Medulla oblongata (tissue), 1 donor: ENCODE measurements at regions not wholly inside any gene's neighbourhood (a gene's known extent, or its start where the extent isn't known, plus 50 kb on each side); places are given as distances from the start of the nearest gene placed in this dataset.
A peak's percentile ranks its signal among the peaks of the same experiment; 100 is the strongest.
"Not testable (repeated sequence)": the region's sequence is repeated elsewhere in the genome, so short reads cannot be mapped to it uniquely, and the experiment has no call there.

Source experiments
- DNase-seq: peaks from one replicate; pipeline ENCODE4 v3.0.0-alpha.2; 2015; ENCODE audit errors: extremely low spot score

DNA sequence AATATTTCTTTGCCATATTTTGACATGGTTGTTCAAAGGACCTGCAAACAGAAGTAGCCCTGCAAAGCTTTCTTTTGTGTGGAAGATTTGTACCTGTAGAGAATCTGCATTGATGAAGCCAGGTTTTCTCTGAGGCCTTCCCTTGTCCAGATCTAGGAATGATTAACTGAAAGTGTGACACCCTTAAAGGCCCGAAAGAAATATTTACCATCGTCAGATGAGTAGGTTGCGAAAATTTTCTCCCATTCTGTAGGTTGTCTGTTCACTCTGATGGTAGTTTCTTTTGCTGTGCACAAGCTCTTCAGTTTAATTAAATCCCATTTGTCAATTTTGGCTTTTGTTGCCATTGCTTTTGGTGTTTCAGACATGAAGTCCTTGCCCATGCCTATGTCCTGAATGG lies 439.0 kb downstream of the SMARCA1 start:
- not testable (repeated sequence) for DNase-seq

DNA sequence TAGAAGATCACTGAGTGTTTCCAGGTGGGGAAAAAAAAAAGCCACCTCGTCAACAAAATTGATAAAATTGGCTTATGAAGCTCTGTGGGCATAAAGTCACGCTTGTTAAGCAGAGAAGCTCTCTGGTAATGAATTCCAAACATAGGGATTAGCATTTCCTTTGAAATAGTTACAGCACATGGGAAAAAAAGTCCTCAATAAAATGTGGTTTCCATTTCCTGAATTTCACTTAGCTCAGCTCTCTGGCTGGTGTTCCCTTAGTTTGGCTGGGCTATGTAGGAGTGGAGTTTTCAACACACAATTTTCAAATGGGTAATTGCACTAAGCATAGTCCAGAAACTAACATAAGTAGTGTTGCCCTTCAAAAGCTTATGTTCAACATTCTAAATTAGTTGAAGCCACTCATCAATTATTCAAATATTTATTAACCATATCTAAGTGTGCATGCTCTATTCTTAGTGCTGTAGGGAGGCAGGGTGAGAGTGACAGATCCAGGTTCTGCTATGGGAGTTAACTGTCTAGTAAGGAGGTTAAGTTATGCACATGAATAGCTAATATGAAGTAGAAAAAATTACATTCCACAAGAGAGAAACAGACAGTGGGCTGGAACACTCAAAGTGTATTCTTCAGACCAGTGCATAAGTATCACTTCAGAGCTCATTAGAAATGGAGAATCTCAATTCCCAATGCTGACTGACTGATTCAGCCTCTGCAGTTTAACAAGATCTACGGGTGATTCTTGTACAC lies 445.7 kb downstream of the SMARCA1 start:
- no peak for DNase-seq

DNA sequence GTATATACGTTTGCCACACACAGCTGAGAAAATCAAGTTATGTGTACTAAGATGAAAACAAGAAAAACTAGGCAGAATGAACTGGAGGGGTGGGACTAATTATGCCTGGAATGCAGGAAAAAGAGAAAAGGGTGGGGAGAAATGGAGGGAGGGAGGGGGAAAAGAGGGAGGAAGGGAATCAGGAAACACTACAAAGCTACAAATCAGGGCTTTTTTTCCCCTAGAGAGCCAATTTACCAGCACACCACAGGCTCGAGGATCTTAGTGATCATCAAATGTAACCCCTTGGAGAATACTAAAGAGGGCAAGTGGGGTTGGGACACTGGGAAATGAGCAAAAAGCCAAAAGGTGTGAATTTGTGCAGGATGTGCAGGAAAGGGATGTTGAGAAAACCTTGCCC lies 451.9 kb downstream of the SMARCA1 start:
- DNase-seq, result no peak

DNA sequence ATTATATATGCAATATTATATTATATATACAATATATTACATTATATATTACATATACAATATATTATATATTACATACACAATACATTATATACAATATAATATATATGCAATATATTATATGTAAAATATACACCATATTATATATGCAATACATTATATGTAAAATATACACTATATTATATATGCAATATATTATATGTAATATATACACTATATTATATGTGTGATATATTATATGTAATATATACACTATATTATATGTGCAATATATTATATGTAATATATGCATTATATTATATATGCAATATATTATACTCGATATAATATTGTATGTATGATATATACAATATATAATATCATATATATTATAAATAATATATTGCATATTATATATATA lies 457.4 kb downstream of the SMARCA1 start:
- DNase-seq, result no peak

DNA sequence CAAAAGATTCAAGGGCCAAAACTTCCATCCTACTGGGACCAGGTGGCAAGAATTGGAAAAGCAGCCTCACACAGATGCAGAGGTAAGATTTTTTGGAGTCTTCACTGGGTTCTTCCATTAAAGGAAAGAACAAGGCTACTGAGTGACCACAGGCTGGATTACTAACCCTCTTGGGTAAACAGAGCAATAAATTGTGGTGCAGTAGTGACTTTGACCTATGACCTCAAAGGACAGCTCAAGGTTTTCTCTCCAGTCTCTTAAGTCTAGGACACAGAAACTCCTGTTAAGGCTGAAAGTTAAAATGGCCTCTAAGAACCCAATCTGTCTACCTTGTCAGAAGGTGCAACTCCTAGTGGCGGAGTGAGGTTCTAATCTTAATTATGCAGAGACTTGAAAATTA lies 464.9 kb downstream of the SMARCA1 start:
- DNase-seq, result no peak

DNA sequence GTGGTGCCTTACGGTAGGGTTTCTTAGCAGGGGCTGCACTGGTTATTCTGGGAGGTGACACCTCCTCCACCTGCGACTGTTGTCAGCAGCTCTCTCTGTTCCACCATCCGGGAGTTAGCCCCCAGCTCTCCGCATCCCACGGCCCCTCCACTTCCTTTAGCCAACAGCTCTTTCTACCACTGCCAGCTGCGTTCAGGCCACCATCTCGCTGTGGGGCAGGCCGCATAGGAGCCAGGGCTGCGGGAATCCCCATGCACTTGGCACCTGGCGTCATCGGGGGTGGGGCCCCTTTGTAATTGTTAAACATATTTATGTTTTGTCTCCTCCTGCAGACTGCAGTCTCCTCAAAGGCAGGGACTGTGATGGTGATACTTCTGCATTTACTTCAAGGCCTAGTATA lies 480.2 kb downstream of the SMARCA1 start:
- no peak for DNase-seq

DNA sequence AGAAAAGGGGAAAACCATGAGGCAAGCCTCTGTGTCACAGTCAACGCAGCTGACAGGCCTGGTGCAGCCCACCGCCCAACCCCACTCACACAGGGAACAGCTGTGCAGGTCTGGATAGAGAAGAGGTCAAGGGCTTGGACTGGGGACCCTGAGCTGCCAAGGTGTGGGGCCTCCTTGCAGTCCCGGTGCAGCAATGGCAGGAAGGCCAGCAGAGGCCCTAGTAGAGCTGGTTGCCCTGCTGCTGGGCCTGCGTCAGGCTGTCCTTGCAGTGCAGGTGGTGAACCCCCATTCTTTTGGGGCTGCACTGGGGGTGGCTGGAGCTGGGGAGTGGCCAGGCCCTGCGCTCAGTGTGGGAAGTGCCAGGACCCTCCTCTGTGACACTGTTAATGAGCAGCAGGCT lies 482.0 kb downstream of the SMARCA1 start:
- no peak for DNase-seq

DNA sequence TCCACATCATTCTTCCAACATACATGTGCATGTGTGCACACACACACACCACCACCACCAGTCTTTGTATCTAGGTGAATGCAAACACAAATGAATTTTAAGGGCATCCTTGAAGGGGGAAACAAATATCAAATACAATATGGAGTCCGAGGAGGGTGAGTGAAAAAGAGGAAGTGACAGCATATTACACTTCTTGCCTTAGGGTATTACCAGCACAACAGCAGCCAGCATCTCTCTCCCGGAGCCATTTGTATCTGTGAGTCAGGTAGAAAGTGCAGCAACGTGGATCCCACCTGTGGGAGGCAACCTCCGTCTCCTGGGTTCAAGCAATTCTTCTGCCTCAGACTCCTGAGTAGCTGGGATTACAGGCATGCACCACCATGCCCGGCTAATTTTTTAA lies 483.2 kb downstream of the SMARCA1 start:
- DNase-seq, result no peak

DNA sequence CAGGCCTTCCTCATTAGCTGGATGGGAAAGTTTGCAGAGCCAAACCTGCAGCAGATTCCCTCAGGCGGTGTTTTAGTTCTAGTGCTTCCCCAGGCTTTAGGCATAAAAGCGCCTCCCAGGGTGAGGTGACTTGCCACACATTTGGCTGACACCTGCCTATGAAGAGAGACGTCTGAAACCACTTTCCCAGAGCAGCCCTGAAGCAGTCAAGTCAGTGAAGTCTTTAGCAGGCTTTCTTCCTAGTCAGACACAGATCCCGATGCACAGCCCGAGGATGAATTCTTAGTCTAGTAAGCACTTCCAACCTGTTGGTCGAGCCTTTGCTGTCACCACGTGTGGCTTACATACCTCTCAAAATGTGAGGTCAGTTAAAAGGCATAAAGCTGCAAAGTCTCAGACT lies 484.1 kb downstream of the SMARCA1 start:
- no peak for DNase-seq

DNA sequence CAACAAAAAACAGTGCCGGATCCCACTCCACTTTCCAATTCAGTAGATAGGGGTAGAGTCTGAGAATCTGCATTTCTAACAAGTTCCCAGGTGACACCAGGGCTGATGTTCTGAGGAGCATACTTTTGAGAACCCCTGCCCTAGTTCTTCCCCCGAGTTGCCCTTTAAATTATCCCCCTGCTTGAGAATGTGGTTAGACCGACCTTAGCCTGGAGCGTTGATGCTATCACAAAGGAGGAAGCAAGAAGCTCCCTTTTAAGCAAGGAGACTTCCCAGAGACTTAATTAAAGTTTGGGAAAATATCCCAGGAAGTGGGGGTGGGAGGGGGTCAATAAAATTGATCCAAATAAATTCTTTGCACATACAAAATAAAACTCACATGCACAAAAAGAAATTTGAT lies 485.9 kb downstream of the SMARCA1 start:
- DNase-seq, result no peak

DNA sequence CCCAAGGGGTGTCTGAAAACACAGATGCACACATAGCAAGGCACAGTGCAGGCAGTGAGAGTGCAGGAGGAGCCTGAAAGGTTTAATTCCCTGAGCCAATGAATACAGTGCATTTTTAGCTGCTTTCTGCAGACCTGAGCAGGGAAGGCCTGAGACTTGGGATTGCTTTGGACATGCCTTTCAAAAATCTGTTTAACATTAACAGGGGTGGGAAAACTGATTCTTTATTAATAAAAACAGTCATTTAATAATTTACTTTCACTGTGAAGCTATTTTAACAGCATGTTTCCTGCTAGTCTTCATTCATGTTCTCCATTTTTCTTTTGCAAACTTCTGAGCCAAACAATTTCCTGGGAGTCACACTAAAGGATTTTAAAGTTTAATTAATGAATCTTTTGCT lies 488.1 kb downstream of the SMARCA1 start:
- no peak for DNase-seq

DNA sequence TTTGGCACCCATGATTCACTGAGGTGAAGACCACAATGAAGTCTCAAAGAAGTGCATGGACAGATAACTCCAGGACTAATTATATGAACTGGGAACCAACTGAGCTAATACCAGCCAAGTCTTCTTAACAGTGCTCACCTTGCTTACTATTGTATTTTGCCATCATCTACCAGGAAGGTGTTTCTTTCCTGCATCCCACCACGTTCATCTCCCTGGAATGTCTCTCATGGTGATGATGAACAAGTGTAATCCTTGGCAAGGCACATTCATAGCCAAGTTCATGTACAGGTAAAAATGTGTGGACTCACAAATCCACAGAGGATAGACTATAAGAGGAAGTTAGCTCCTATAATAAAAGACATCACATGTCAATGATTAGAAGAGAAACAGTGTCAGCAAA lies 489.1 kb downstream of the SMARCA1 start:
- DNase-seq, result no peak

DNA sequence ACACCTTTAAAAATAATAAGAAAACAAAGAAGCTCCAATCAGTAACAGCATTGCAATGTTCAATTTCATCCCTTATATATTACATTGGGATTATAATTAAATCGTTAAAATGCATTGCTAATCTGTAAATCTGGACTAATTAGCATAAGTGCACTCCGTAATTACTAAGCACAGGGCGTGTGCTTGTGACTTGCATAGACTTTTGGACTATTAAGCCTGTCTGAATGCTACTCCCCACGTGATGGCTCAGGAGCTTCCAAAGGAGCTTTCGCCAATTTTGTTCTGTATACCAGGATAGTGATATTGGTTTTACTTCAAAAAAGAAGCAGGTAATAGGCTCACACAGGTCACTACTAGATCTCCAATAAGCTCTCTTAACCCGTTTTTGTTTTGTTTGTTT lies 497.1 kb downstream of the SMARCA1 start:
- DNase-seq, result no peak

DNA sequence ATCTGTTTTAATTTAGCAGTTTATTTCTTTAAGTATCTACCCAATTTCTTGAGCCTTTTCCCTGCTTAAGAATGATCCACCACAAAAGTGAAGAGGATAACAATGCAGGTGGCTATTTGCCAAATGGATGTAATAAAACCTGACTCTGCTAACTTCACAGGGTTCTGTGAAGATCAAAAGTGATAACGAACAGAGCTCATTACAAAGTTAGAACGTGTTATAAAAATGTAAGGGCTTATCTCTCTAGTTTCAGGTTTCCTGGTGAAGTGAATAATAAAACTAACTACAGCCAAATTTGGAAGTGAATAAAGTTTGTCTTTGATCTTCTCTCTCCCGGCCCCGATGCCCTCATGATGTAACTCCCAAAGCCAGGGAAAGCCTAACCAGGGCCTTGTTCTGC lies 497.9 kb downstream of the SMARCA1 start:
- DNase-seq, result no peak

DNA sequence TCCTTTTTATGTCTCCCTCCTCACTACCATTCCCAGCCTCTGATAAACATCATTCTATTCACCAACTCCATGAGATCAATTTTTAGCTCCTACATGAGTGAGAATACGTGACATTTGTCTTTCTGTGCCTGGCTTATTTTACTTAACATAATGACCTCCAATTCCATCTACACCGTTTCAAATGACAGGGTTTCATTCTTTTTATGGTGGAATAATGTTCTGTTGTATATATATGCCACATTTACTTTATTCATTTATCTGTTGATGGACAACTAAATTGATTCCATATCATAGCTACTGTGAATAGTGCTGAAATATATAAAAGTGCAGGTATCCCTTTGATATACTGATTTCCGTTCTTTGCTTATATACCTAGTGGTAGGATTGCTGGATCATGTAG lies 503.9 kb downstream of the SMARCA1 start:
- no peak for DNase-seq

DNA sequence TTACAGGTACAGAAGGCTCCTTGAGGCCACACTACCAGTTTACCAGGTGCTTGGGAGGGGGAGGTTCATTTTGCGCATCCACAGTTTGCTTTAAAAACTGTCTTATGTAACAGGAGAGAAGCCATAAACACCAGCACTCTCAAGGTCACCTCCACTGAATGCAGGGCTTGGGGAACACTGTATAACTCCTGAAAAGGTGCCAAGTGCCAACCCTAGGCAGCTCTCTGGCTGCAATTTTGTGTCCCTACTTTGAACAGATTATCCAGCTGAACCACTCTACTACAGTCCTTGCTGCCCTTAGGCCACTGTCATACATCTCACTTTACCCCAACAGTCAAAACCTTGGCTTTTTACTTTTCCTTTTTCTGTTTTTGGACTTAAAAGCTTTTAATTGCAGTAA lies 507.9 kb downstream of the SMARCA1 start:
- no peak for DNase-seq

DNA sequence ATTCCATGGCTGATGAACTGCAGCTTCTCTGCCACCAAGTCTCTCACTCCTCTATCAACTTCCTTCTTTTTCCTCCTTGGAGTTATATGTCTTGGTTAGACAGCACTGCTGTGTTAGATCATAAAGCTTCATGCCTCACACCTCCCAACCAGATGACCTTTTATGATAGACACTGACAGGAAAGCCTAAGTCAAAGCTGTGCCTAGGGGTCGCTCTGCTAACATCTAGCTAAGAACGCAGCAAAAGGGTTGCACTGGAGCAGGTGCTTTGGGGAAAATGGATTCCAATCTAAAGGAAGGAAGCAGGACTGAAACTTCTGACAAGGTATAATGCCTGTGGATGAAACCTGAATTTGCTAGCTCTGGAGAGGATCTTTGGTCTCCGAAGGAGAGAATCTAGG lies 509.7 kb downstream of the SMARCA1 start:
- no peak for DNase-seq

DNA sequence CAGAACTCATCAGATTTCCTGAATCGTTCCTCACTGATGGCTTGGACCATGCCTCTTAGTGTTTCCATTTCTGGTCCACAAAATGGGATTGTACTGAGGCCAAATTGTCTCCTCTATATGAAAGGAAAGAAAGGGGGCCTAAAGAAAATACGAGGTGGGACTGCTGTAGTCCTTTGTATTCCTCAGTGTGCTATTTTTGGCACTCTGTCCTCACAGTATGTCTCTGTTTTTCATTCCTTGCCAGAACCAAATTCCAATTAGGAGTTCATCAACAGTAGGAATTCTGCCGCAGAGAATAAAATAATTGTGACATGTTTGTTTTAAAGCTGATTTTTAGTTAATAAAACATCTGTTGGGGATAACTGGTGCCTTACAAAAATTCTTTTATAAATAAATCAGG lies 515.7 kb downstream of the SMARCA1 start:
- DNase-seq, result no peak

DNA sequence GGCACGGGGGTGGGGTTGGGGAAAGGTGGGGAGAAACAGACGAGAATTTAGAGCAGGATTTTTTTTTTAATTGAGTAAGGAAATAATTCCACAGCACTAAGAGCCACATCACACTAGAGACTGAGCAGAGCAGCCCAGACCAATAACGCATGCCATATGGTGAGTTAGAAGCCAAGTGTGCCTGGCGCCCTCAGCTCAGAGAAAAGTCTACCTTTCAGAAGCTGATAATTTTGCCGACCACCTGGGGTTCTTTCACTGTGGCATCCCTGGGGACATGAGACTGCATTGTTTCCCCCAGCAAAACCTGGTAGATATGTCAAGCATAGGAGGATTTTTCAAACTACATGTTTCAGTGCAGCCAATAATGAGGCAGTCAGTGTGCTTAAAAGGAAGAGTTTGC lies 516.8 kb downstream of the SMARCA1 start:
- no peak for DNase-seq

DNA sequence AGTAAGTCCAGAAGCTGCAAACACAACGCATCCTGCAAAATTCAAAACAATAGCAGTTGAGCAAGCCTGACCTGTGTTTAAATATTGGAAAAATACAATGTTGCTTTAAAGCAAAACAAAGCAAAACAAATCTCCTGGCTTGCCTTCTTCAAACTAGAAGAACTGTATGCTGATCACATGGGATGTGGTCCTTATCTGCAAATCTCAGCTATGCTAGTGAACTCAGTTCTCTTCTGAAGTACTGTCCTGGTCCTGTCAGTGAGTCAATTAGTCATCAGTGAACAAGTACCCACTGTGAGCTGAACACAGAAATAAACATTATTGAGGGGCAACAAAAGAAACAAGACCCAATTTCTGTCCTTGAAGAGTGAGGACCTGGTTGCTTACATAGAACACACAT lies 522.5 kb downstream of the SMARCA1 start:
- no peak for DNase-seq

DNA sequence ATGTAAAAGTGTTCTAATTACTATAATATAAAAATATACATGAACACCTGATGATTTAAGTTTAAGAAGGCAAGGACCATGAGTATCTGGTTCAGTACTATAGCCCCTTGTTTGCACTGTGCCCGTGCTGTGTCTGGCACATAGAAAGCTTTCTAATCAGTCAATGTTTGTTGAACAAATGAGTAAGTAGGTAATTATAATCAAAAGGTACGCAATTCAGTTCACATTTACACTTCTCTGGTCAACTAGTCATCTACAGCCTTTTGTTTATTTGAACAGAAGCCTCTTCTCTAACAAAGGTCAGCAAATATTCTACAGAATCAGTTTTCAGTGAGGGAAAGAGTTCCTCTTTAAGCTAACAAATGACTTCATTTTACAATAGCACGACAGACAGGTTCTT lies 523.3 kb downstream of the SMARCA1 start:
- no peak for DNase-seq

DNA sequence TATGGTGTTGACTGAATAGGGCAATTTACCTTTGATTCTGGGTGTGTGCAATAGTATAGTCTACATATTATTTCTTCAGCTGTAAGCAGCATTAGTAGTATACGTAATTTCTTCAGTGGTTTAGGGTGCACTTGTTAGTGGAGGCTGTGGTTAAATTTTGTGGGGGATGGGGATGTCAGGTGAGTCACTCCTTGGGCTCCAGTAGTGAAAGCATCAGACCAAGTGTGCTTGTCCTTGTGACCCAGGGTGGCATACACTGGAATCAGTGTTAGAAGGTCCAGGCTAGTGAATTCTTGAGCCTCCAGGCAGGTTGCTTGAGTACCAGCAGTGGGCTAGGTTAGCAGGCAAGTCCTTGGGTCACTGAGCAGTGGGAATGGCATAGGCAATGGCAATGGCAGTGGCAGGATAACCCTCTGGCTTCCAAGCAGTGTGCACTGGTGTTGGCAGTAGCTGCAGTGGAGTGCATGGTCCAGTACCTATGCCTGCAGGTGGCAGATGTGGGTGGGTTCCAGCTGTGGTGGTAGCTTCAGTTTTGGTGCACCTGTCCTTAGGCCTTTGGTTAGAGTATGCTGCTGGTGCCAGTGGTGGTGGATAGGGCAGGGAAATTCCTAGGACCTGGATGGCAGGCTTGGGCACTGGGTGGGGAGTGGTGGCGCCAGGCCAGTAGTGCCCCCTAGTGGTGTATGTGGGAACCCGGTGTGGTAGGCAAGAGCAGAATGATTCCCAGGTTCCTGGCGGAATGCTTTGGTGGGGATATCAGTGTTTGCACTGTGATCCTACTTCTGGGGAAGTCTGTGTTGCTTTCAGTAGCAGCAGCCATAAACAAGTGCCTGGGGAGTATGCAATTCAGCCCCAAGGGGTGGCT lies 531.0 kb downstream of the SMARCA1 start:
- no peak for DNase-seq

DNA sequence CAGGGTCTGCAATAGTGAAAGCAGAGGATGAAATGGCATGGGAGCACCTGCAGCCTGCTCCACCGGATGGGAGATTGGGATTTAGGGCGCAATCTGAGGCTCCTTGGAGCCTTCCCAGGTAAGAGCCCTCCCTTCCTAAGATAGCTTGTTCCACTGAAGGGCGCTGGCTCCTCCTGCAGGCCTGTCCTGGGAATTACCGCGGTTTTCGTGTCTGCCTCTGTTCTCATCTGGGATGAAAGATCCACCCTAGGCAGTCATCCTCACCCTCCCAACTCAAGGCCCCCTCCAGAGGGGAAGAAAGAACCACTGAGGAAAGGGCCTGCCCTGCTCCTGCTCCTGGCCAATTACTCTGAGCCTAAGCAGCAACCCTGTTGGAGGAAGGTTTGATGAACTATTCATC lies 547.5 kb downstream of the SMARCA1 start:
- peak; percentile 23 for DNase-seq
